HG03571 (cell line): ENCODE measurements at regions not wholly inside any gene's neighbourhood (a gene's known extent, or its start where the extent isn't known, plus 50 kb on each side); places are given as distances from the start of the nearest gene placed in this dataset.

Experiments
- ATAC-seq: cut with Tn5 transposase; IDR thresholded peaks from one replicate; pipeline ENCODE4 v1.9.1; 2021; ENCODE audit not compliant: unreplicated experiment

- ATAC-seq = no peak
Measured at GRCh38 chr9:84173961-84174360, 166.6 kb downstream of the SLC28A3 start.

GRCh38 chr9:84174486-84174885 is 166.1 kb downstream of the SLC28A3 start:
- no peak for ATAC-seq

DNA sequence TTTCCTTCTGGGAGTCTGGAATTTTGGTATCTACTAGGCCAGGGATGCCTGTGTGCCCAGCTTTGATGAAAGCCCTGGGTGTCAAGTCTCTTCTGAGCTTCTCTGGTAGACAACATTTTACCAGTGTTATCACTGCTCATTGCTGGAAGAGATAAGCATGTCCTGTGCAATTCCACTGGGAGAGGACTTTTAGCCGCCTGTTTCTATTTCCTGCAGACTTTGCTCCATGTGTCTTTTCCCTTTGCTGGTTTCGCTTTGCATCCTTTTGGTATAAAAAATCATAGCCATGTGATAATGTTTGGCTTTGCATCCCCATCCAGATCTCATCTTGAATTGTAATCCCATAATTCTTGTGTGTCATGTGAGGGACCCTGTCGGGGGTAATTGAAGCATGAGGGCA is 163.2 kb downstream of the SLC28A3 start:
- ATAC-seq = no peak

- no peak for ATAC-seq
Measured at GRCh38 chr9:84179531-84179930, 161.0 kb downstream of the SLC28A3 start.

DNA sequence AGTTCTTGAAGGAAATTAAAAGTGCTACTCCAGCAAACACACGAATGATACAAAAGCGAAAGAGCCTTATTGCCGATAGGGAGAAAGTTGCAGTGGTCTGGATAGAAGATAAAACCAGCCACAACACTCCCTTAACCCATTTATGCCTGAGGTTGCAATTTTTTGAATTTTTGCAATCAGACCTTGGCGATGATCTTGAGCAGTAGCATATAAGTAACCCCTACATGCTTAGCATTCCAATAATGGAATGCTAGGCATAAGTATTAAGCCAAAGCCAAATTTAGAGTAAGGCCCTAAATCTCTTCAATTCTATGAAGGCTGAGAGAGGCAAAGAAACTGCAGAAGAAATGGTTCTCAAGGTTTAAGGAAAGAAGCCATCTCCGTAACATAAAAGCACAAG is 153.5 kb downstream of the SLC28A3 start:
- ATAC-seq = no peak

GRCh38 chr9:84189904-84190303 is 150.7 kb downstream of the SLC28A3 start:
- no peak for ATAC-seq

GRCh38 chr9:84190411-84190810 is 150.1 kb downstream of the SLC28A3 start:
- no peak for ATAC-seq

GRCh38 chr9:84206801-84207370 is 133.7 kb downstream of the SLC28A3 start:
- ATAC-seq = no peak

GRCh38 chr9:84207491-84207951 is 133.0 kb downstream of the SLC28A3 start:
- ATAC-seq = no peak

- no peak for ATAC-seq
Measured at GRCh38 chr9:84212246-84212645, 128.3 kb downstream of the SLC28A3 start.

DNA sequence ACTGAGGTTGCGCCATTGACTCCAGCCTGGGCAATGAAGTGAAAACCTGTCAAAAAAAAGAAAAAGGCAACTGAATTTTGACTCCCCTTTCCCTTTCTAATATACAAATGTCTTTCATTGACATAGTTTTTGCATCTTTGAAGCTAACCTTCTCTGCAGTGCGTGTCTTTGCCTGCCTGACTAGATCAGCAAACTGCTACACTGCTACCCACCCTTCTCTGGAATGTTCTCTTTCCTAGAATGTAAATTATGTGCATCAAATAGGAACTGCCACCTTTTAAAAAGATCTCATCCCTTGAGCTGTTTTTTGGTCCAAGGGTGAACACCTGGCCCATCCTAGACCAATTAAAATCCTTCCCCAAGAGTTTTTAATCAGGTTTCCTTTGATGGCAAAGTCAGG is 127.6 kb downstream of the SLC28A3 start:
- no peak for ATAC-seq

DNA sequence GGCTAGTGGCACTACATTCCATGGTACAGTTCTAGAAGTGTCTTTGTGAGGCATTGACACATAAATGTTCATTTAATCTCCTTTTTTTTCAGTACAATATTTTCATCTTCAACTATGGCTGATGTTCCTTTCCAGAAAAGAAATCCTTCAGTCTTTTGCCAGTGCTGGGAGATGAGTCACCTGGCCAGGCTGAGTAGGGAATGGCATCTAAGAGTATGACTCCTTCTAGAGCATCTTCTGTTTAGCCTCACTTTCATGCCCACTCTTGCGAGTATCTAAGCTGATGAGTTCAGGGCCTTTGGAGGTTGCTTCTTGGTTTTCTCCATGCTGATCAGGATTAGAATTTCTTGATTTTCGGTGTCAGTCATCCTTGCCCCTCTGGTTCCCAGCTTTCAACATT is 124.4 kb downstream of the SLC28A3 start:
- no peak for ATAC-seq

DNA sequence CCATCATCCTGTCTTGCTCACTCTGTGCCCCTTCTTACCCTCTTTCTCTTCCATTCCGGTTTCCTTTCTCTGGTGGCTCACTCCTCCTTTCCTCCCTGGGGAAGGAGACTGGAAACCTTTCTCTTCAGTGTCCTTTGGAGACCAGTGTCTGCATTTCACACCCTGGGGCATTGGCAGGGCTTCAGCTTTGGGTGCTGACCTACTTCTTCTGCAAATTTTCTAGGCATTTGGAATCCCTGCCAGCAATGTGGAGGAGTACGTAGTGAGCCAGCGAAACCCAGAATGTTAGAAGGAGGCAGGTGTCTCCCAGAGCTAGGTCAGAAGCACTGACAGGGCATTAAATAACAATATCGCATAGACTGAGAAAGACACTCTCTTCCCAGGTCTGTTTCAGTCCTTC is 122.2 kb downstream of the SLC28A3 start:
- ATAC-seq = no peak

DNA sequence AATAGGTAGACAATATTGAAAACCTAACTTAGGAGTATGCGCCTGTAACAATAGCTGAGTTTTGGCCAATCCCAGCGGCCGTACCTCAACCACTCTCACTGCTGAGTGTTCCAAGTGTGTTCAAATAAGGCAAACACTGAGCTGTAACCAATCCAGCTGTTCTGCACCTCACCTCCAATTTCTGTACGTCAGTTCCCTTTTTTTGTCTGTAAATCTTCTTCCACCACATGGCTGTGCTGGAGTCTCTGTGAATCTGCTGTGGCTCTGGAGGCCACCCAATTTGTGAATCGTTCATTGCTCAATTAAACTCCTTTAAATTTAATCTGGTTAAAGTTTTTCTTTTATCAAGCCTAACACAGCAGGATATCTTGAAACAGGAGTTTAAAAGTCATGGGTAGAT is 116.3 kb downstream of the SLC28A3 start:
- ATAC-seq = no peak
